CD4-positive, alpha-beta T cell treated with Interleukin-4 for 4 hours (primary cell): ENCODE measurements at regions not wholly inside any gene's neighbourhood (a gene's known extent, or its start where the extent isn't known, plus 50 kb on each side); places are given as distances from the start of the nearest gene placed in this dataset.

ENCODE experiments used
- DNase-seq: peaks from one replicate; pipeline ENCODE4 v3.0.0-alpha.2; 2020

- DNase-seq = no peak
Measured at GRCh38 chr12:58270966-58271705, 329.8 kb downstream of the ATP23 start.

DNA sequence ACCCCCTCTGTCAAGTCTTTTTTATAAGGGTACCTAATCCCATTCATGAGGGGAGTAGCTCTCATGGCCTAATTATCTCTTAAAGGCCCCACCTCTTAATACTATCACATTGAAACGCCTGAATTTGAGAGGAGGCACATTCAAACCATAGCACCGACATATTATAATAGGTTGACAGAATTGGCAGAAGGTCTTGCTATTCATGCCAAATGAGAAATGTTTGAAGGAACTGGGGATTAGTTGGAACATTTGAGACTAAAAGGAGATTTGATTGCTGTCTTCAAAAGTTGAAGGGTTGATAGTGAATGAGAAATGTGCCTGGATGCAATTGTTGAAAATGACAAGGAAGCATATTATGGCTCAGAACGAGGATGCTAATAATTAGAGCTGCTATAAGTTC, 331.1 kb downstream of the ATP23 start:
- no peak for DNase-seq

GRCh38 chr12:58277231-58277630, 335.9 kb downstream of the ATP23 start:
- DNase-seq = no peak

GRCh38 chr12:58283553-58283952, 342.2 kb downstream of the ATP23 start:
- no peak for DNase-seq

DNA sequence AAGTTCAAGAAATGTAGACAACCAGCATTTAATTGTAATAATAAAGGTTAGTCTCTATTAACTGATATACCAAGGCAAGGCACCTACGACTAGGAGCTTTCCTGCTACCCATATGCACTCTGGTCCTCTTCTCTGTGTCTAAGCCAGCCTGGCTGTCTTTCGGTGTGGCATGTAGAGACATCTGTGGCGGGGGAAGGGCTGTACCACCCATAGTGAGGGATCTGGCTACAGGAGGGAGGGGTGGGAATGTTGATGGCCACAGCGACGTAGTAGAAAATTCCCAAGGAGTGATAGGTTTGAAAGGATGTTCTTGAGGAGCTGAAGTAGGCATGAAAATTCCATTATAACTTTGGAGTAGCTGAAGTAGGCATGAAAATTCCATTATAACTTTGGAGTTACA, 344.2 kb downstream of the ATP23 start:
- no peak for DNase-seq

GRCh38 chr12:58286353-58286752, 345.0 kb downstream of the ATP23 start:
- no peak for DNase-seq

- no peak for DNase-seq
Measured at GRCh38 chr12:58288190-58288589, 346.8 kb downstream of the ATP23 start.

DNA sequence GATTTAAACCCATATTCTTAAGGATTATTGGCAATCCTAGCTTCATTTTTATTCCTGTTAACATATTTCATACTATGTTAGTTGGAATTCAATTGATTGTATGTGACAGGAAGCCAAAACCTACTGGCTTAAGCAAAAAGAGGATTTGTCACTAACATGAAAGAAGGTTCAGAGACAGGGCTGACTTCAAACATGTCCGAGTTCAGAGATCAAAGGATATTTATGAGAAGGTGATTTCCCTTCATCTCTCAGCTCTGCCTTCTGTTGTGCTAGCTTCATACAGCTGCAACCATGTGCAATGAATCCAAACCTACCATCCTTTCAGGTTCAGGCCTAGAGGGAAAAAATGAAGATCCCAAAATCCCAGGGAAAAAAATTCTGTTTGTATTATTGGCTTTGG, 349.7 kb downstream of the ATP23 start:
- no peak for DNase-seq

- DNase-seq = no peak
Measured at GRCh38 chr12:58293308-58293982, 352.1 kb downstream of the ATP23 start.

GRCh38 chr12:58295268-58295667, 353.9 kb downstream of the ATP23 start:
- no peak for DNase-seq

DNA sequence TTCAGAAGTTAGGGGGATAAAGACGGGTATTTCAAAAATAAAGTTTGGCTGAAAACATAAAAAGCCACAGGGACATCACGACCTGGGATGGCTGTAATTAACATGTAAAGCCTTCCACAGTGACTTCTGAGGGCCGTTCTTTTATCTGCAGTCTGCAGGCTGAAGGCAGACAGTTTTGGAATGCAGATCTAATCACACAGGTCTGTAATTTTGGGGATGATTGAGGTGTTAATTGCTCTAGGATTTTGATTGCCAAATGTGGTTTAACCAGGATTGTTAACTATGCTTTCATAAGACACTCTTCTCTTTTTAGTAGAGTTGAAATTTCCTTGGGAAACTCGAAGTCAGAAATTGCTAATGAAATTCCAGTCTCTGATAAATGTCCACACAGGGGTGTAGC, 355.5 kb downstream of the ATP23 start:
- DNase-seq = no peak

DNA sequence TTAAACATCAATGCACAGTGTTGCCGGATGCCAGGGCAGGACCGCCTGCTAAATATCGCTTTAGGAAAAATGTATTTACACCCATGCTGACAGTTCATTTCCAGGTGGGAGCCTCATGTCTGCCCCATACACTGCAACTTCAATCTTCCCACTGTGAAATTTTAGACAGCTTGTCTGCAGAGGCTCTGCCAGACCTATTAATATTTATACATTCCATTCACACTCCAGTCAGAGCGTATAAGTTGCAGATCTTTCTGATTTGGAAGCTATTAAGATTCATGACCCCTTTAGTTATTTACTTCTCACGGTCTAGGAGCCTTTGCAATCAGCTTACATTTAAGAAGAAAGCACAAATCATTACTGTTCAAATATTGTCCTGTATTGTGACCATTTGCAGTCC, 357.4 kb downstream of the ATP23 start:
- DNase-seq = no peak

GRCh38 chr12:58299371-58299770, 358.0 kb downstream of the ATP23 start:
- DNase-seq = no peak

DNA sequence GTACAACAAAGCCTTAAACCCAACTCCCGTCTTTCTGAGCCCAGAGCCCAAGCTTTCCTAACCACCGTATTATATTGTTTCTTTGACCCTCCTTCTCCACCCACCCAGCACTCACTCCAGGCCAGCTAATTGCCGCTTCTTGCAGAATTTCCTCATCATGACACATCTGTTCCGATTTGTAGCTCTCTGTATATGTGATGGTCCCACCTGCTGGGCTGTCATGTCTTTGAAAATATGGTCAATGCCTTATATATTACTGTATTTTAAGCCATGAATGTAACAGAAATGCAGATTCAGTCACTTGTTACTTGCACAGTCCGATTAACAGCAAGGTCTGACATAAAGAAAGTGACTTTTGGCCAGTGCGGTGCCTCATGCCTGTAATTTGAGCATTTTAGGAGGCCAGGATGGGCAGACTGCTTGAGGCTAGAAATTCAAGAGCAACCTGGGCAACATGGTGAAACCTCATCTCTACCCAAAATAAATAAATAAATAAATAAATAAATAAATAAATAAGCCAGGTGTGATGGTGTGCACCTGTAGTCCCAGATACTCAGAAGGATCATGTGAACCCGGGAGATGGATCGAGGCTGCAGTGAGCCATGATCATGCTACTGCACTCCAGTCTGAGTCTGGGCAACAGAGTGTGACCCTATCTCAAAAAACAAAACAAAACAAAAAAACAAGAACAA, 359.8 kb downstream of the ATP23 start:
- DNase-seq = no peak

GRCh38 chr12:58301730-58302122, 360.4 kb downstream of the ATP23 start:
- no peak for DNase-seq

DNA sequence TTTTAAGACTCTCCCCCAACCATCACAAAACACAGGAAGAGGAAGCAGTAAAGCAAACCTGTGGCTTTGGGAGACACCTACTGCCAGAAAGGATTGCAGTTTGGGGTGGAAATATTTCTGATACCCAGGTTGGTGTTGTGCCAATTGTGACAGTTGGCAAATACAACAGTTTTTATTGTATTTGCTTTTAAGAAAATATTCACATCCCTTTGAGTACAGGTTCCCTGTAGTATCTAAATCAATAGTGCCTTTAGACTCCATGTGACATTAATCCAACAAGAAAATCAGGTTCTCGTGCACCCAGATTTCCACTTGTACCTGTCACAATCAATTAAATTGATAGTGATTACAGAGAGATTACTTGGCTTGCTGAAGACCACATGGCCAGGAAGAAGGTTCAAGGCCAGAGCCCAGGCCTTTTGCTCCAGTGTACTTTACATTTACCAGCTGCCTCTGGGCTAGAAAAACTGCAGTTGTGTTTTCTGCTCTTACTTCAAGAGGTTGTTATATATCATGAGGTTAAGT, 361.2 kb downstream of the ATP23 start:
- DNase-seq = no peak

- DNase-seq = no peak
Measured at GRCh38 chr12:58306266-58307000, 365.1 kb downstream of the ATP23 start.

- no peak for DNase-seq
Measured at GRCh38 chr12:58309806-58310205, 368.4 kb downstream of the ATP23 start.

- DNase-seq = no peak
Measured at GRCh38 chr12:58310368-58310767, 369.0 kb downstream of the ATP23 start.

DNA sequence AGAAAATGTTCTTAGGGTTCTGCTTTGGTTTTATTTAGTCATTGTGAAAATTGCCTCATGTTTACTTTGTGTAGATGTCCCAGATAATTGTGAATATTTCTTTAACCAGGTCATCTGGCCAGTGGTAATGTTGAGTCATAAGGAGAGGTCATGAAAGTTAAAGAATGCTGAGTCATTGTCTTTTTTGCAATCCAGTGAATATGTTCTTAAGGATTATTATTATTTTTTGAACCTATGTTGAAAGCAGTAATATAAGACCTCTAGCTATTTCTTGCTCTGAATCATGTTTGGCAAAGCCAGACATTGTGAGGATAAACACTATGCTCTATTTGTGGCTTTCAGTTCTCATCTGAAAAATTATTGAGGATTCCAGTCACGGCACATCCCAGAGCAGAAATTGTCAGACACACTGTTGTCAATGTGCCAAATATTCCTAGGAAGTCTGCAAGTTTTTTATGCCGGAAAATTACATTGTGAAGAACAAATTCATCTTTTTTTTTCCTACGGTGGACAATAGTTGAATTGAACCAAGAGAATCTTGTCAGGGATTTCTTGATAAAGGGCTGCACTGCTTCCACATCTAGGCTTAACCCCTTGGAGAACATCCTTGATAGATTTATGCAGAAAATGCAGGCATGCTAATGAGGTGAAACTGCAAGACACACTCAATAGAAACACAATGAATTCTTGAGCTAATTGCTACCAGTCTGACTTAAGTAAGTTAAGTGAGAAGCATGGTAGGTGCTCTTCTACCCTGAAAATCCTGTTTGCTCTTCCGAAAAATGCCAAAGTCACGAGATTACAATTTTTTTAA, 369.6 kb downstream of the ATP23 start:
- no peak for DNase-seq

- no peak for DNase-seq
Measured at GRCh38 chr12:58313091-58313855, 371.9 kb downstream of the ATP23 start.
